ENCODE measurements at regions not wholly inside any gene's neighbourhood (a gene's known extent, or its start where the extent isn't known, plus 50 kb on each side); places are given as distances from the start of the nearest gene placed in this dataset.
"Not testable (repeated sequence)": the region's sequence is repeated elsewhere in the genome, so short reads cannot be mapped to it uniquely, and the experiment has no call there.

DNA sequence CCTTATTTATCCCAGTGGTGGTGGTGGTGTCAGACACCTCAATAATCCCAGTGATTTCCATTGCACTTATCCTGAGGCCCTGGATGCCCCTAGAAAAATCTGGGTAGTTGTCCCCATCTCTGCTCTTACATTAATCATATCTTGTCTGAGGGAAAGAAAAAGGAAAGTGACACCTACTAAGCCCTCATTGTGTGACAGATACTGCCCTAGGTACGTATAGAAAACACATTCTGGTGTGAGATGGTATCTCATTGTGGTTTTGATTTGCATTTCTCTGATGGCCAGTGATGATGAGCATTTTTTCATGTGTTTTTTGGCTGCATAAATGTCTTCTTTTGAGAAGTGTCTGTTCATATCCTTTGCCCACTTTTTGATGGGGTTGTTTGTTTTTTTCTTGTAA is 162.6 kb upstream of the JADE1 start:
- DNase-seq = not testable (repeated sequence)

DNA sequence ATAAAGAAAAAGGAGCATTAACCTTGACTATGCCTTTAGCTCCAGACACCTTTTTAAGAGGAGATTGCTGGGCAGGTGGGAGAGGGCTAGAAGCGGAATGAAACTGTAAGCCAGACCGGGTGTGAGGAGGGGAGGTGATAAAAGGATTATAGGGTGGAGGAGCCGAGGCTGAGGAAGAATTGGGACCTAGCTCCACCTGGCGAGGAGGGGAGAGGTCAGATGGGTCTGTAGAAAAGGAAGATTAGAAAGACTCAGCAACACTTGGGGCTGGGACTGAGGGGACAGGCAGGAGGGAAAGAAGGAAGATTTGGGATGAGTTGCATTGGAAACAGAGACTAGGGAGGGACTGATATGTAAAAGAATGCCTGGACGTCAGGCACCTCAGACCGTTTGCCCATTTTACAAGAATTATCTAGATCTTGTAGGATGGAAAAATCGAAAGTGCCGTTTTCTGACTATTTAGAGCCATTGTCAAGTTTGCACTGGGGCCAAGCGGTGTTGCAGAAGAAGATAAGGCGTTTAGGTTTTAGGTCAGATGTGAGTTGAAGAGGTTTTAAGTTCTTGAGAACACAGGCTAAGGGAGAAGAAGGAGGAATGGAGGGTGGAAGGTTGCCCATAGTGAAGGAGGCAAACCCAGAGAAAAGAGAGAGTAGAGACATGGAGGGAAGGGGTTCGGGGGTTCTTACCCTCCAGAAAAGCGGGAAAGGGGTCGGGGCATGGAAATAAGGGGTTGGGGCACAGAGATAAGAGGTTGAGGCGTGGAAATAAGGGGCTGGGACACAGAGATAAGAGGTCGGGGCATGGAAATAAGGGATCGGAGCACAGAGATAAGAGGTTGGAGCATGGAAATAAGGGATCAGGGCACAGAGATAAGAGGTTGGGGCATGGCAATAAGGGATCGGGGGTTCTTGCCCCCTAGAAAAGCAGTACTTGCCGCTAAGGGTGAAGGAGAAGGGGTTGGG is 164.5 kb upstream of the JADE1 start:
- not testable (repeated sequence) for DNase-seq

DNA sequence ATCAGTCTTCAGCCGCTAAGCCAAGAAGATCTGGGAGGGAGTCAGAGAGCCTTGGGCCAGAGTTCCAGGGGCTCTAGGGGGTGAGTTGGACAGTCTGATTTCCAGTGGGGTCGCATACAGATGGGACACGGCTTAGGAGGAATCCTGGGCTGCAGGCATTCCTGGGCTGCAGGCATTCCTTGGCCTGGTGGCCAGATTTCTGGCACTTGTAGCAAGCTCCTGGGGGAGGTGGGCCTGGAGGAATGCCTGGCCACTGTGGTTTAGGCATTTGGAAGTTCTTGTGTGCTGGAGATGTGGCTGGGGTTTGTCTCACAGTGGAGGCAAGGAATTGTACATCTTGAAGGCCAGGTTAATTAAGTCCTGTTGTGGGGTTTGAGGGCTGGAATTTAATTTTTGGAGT is 165.4 kb upstream of the JADE1 start:
- DNase-seq = not testable (repeated sequence)

DNA sequence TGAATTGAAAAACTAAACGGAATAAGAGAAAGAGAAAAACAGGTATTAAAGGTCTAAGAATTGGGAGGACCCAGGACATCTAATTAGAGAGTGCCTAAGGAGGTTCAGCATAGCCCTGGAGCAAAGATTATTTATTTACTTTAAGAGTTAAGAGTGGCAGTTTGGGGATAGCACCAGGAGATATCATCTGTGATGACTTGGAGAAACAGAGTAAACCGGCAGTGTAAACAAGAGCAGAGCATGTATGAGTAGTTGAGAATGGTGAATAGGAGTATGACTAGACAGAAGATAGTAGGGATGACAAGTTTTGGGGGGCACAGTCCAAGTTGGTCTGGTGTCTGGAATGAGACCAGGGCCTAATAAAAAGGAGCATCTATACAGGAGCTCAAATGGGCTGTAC is 167.9 kb upstream of the JADE1 start:
- not testable (repeated sequence) for DNase-seq

DNA sequence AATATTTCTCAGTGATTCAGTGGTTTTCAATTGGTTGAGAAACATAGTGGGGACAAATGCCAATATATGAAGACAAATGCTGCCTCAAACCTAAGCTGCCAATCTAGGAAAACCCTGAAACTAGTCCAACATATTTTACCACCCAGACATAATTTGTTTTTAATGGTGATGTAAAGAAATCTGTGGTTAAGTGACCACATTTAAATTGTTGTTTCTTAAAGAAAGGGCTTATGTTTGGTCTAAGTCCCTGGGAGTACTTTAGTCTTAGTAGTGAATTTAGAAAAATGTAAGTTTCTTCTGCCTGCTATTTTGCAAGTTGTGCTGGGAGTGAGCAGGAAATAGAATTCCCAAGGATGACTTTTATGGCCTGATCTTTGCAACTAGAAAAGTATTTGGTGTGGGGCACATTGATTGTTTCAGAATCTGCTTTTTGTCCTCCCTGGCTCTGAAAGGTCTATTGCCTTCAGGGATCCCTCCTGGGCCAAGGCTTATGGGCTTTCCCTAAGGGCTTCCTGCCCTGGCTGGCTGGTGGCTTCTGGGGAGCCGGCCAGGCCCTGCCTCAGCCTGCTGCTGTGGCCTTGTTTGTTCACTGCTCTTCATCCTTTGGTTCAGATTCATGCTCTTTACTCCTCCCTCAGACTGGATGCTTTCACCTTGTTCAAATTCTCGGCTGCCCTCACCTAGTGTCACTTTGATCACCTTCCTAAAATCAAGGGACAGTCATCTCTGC is 169.8 kb upstream of the JADE1 start:
- no peak for DNase-seq

DNA sequence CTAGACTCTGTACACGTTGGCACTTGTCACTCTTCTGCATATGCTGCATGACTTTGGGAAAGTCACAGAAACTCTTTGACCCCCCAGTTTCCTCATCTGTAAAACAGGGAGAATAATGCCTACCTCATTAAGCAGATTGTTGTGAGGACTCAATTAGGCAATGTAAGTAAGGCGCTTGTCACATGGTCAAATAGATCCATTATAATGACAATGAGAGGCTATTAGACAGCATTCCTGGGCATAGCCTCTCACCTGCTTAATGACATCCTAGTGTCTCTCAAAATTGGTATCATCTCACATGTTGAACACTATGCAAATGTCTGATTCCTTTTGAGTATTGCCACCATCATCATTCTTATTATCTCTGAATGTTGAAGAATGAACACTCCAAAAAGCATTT is 172.6 kb upstream of the JADE1 start:
- DNase-seq = no peak

DNA sequence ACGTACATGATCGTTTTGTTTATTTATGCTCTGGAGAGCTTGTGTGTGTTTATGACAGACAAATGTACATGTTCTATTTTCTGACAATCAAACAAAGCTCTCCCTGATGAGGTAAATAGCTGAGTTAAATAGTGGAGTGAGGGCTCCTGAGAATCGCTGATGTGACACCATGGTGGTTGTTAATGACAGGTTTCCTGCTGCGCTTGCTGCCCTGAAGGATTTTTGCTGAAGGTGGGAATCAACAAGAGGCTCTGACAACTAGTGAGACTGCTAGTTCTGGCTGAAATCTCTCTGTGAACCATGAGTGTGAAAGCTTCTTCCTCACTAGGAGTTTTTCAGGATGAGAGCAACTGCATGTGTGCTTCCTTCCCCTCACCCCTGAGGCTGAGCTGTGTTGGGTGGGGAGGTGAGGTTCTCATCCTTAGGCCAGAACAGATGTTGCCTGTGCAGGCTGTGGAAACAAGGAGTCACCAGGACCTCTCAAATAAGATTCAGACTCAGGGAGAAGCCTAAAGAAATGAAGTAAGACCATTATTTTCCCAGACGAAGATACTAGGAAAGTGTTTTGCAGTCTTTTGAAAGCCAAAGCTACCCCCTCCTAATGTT is 173.4 kb upstream of the JADE1 start:
- DNase-seq = no peak

DNA sequence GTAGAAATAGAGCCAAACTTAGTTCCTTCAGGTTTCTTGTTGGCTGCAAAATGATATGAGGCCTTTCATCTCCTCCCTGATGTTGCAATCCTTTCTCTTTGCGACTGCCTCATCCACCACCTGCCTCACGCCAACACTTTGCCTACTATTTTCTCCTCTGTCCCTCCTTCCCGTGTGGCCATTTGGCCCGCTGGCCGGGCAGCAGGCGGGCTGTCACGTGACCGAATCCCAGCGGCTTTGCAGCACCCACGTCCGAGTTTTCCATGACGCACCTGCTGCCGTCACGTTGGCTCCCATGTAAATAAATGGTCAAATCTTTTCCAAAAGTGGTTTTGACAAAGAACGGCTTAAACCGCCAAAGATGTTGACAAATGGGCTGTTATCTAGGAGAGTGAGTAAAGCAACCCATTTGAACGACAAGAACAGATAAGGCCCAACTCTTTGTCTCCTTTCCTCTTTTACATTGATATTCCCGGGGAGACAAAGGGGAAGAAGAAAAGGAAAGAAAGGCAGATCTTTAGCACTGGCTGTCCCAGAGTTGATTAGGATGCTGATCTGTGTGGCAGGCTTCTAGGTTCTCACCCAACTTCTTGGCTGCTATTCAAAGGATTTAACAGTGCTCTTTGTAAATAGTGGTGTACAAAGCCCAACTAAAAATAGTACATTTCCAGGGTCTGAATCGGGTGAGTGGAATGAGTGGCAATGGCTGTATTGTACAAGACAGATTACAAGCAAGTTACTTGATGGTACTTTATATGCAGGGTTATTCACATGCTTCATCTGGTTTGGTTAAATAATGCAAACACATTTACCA is 174.2 kb upstream of the JADE1 start:
- DNase-seq = no peak

DNA sequence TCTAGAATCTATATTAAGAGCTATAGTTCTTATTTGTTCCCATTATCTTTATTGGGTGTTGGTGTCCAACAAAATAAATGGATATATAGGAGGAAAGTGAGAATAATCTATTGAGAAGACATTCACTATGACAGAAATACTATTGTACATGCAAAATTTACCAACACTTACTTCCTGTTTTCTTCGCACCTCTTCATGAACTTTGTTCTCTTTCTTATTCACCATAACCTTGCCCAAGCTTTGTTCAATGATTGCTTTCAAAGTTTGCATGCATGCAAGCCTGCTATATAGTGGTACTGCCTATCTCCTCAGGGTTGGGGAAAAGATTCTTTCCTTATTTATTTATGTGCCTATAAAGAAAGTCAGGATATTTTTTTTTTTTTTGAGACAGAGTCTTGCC is 176.4 kb upstream of the JADE1 start:
- DNase-seq = no peak

DNA sequence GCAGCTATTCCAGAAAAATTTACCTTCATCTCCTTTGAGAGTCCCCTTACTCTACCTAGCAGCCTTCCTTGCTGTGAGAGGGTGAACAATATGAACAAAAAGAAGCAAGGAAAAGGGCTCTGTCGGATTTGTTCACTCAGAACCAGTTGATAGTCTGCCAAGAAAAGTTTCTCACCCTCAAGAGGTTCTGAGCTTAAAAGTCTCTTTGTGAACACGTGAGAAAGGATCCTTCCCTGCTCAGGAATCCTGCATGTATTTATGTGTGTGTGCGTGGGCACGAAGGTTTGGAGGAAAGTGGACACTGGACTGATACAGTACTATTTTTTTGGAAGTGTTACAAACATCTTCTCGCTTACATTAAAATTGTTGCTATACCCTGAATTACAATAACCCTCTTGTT is 178.6 kb upstream of the JADE1 start:
- no peak for DNase-seq

DNA sequence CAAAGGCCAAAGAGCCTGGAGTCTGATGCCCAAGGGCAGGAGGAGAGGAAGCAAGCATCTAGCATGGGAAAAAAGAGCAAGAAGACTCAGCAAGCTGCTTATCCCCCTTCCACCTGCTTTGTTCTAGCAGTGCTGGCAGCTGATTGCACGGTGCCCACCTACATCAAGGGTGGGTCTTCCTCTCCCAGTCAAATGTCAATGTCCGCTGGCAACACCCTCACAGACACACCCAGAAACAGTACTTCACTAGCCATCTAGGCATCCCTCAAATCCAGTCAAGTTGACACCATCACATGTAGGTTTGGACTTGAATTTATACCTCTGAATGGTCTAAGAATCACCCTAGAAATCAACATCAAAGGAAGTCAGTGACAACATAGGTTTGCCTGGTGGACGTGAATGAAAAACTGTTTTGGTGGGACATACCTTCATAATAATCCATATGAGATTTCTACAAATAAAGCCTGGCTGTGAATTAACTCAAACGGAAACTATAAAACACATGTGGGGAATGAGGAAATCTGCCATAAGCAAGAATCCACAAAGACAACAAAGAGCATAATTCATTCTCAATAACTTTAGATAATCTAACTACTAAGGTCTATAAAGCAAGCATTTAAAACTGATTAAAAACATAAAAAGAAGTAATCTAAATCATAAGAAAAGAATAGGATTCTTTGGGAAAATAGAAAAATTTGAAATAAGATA is 185.8 kb upstream of the JADE1 start:
- DNase-seq = no peak

DNA sequence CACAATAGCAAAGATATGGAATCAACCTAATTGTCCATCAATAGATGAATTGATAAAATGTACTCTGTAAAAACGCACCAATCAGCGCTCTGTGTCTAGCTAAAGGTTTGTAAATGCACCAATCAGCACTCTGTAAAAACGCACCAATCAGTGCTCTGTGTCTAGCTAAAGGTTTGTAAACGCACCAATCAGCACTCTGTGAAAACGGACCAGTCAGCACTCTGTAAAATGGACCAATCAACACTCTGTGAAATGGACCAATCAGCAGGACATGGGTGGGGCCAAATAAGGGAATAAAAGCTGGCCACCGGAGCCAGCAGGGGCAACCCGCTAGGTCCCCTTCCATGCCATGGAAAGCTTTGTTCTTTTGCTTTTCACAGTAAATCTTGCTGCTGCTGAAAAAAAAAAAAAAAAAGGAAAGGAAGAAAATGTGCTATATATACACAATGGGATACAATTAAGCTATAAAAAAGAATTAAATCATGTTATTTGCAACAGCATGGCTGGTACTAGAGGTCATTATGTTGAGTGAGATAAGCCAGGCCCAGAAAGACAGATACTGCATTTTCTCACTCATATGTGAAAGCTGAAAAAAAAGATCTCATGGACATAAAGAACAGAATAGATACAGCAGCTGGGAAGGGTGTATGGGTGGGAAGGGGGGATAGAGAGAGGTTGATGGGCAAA is 189.1 kb upstream of the JADE1 start:
- not testable (repeated sequence) for DNase-seq

DNA sequence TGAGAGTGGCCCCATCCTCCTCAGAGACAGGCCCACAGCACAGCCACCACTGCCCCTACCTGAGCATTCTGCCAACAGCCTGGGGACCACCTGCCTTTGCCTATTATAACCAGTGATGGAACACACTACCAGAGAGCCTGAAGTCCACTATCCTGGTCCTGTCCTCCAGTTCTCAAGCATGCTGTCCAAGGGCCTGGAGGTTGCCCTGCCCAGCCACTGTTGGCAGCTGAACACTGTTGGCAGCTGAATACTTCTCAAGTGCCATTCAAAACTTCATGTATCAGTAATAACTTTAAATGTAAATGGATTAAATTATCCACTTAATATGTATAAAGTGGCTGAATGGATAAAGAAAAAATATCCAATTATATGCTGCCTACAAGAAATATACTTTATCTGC is 194.3 kb upstream of the JADE1 start:
- DNase-seq = no peak

DNA sequence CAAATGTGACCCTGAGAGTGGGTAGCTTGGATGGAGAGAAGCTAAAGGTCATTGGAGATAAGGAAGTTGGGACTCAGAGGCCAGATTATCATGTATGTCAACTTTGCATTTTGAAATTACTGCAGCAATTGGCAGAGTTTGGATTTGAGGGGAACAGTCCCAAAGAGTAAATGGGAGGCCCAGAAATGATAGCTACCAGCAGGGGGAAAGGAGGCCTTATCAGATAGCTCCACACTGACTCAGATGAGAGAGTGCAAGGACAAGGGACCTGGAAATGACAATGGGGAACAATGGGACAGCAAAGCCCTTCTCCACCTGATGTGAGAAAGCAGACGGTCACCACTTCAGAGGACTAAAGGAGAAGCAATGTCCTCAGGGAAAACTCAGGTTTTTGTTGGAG is 201.5 kb upstream of the JADE1 start:
- no peak for DNase-seq

DNA sequence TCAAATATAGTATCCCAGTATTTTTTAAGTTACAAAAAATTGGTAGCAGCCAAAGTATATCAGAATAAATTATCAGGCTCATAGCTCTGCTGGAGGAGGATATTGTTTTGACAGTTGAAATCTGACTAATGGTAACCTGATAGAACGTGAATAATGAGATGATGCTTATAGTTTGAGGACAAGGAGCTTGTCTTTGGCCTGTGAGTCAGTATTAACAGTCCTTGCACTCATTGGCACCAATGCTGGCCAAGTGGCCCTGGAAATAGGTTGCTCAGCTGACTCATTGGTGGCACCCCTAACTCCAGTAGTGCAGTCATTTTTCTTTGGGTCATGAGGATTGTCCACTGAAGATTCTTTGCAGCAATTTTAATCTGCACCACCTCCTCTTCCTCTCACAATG is 203.3 kb upstream of the JADE1 start:
- no peak for DNase-seq

DNA sequence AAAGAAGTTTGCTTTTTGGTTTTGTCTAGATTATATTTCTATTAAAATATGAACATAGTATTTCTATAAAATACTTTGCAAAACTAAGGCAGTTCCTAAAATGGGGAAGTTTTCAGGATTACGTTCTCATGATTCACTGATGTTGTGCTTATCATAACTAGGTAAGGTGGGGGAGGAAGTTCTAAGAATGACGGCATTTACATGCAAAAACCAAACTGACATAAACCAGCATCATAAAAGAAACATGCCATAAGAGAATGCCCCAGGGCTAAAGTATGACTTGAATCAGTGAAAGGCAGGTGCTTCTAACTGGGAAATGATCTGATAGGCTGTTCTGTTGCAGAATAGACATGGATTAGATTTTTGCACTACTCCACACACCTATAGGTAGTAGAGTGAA is 204.7 kb upstream of the JADE1 start:
- no peak for DNase-seq

DNA sequence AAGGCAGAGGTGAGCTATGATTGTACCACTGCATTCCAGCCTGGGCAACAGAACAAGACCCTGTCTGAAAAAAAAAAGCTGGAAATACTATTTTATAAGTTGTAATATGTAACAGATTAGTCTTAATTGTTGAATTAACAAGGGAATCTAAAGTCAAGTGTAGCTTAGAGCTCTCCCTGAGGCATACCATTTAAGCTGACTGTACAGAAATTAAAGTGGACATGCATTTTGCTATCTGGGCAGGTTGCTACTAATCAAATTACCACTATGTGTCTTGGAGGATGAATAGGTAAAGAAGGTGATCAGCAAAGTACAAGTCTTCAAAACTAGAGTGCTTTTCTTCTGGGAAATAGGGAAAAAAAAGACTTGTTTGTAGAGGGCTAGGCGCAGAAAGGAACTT is 205.3 kb upstream of the JADE1 start:
- DNase-seq = no peak

DNA sequence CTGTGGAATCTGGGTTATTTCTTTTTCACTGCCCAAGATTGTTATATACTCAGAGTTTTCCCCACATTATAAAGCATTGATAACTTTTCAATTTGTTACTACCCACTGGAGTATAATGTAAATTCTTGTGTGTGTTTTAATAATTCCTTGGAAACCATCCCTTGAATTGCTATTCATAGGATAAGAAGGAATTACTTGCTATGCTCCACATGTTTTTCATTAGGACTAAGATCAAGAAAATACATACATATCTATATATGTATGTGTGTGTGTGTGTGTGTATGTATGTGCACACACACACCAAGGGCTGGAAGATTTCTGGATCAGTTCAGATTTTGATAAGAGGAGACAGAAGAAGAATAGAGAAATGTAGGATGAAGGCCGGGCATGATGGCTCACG is 206.4 kb upstream of the JADE1 start:
- no peak for DNase-seq

DNA sequence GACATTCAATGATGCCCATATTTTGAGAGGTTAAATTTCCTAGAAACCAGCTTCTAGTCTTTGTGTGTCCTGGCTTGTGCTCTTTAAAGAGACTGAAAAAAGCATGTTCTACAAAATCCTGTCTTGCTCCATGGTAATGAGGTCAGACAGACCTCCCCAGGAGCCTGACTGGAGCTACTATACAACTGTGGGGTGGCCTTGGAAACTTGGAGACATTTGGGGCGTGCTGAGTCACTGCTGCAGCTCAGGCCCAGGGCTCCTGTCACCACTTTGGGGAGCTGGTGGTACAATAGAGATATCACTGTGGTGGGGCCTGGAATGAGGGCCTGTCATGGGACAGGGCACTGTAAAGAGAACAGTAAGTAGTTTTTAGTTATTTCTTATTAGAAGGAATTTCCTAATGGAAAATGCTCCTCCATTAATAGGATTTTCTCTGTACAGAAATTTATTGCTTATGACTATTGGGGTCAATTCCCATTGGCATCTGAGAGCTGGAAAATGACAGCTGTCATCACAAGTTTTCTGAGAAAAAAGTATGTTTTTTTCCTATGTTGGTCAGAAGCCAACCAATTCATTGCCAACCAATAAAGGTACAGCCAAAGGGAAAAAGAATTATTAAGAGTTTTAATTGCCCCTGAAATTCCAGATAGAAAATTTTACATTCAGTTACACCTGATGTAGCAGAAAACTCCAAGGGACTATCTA is 207.4 kb upstream of the JADE1 start:
- no peak for DNase-seq

DNA sequence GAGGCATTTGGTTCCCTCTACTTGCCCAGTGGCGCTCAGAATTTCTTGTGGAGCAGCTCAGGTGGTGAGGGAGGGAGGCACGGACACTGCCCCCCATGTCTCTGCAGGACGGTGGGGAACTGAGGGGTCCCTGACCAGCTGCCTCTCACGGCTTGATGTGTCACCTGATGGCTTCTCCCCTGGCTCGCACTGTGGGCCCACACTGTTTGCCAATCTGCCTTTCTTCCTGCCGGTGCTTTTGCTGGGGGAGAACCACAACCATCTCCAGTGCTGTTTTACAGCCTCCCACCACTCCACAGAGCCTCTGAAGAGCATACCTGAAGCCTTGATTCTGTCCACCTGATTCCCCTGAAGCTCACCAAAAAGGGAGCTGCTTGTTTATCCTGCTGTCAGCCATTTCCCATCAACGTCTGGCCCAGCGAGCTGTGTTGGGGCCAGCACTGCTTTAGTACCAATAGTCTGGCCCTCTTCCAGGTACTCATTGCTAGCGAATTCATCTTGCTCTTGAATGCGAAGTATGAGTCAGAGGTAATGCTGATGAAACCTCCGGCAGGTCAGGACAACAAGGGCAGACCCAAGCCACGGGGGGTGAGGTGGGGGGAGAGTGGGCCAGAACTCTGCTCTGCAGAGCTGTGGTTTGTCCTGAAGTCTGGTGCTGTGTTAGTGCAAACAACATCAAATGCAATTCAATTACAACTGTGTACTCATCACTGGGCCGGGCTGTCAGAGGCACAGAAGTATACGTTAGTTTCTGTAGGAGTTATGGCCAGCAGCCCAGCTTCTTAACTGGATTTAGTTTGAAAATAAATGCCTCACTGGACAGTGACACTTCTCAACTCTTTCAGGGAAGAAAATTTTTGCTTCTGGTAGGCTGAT is 208.3 kb upstream of the JADE1 start:
- no peak for DNase-seq

All from stimulated activated naive CD4-positive, alpha-beta T cell (primary cell).